GM12864 (cell line): ENCODE measurements at regions not wholly inside any gene's neighbourhood (a gene's known extent, or its start where the extent isn't known, plus 50 kb on each side); places are given as distances from the start of the nearest gene placed in this dataset.

Source experiments
- DNase-seq: peaks from one replicate; pipeline ENCODE4 v3.0.0-alpha.2; 2011; ENCODE audit warnings: low read depth
- H3K4me3 ChIP-seq: 2 replicates; pipeline ENCODE4 v1.5.1; 2011; ENCODE audit warnings: mild to moderate bottlenecking, low read depth, low read length, control low read depth
- TF ChIP-seq, protein P1 (sequence below): IDR thresholded peaks from 2 replicates; pipeline ENCODE4 v1.5.1; 2011; ENCODE audit warnings: low read depth, mild to moderate bottlenecking, moderate library complexity, low read length, control low read depth, inconsistent platforms; ENCODE audit errors: missing control alignments

DNA sequence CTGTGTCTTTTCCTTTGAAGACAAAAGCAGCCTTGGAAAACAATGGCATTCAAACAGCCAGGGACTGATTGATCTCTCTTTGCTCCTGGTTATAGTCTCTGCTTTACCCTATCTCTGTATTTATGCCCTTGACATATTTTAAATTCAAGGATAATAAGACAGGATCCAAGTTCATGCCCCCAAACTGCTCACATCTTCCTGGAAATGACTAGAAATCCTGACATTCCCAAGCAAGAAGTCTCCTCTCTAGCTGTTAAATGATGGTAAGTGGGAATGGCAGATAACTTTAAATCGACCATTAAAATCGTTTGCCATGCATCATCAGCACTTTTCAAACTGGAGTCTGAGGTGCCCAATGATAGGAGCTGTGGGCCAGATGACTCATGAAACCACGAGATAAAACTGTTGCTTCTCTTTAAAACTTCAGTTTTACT lies 435.6 kb downstream of the FOXO1 start:
- TF ChIP-seq, protein P1, sequence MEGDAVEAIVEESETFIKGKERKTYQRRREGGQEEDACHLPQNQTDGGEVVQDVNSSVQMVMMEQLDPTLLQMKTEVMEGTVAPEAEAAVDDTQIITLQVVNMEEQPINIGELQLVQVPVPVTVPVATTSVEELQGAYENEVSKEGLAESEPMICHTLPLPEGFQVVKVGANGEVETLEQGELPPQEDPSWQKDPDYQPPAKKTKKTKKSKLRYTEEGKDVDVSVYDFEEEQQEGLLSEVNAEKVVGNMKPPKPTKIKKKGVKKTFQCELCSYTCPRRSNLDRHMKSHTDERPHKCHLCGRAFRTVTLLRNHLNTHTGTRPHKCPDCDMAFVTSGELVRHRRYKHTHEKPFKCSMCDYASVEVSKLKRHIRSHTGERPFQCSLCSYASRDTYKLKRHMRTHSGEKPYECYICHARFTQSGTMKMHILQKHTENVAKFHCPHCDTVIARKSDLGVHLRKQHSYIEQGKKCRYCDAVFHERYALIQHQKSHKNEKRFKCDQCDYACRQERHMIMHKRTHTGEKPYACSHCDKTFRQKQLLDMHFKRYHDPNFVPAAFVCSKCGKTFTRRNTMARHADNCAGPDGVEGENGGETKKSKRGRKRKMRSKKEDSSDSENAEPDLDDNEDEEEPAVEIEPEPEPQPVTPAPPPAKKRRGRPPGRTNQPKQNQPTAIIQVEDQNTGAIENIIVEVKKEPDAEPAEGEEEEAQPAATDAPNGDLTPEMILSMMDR: no peak
- no peak overlapping the region for H3K4me3 ChIP-seq
- no peak for DNase-seq

DNA sequence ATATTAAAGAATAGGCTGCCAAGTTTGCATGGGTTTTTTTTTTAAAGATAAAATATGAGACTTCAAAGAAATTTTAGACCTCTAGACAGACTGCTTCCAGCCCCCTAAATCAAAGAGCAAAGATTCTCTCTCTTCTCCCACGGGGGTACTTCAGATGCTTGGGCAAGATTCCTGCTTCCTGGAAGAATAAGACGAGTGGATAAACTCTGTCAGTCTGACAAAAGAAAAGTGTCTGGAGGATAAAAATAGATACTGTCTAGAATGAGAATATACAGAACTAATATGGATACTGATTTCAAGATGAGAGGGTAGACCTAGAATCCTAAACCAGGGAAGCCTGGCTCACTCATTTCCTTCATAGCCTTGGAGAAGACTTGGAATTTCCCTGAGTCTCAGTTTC lies 435.1 kb downstream of the FOXO1 start:
- H3K4me3 ChIP-seq: no peak overlapping the region
- TF ChIP-seq, protein P1: no peak
- no peak for DNase-seq

DNA sequence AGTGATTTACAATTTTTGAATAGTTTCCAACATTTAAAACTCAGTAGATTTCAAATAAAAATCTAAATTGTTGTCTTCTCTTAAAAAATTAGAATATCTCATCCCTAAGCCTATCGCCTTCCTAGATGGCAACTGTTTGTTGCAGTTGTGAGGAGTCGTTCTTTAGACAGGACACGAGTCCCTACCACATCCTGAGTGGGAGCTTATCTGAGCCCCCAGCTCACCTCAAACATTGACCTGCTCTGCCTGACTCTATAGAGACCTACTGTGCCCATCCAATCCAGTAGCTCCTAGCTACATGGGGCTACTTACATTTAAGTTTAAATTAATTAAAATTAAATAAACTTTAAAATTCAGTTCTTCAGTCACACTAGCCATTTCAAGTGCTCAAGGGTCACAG lies 434.7 kb downstream of the FOXO1 start:
- no peak for DNase-seq
- TF ChIP-seq, protein P1: no peak
- no peak overlapping the region for H3K4me3 ChIP-seq

DNA sequence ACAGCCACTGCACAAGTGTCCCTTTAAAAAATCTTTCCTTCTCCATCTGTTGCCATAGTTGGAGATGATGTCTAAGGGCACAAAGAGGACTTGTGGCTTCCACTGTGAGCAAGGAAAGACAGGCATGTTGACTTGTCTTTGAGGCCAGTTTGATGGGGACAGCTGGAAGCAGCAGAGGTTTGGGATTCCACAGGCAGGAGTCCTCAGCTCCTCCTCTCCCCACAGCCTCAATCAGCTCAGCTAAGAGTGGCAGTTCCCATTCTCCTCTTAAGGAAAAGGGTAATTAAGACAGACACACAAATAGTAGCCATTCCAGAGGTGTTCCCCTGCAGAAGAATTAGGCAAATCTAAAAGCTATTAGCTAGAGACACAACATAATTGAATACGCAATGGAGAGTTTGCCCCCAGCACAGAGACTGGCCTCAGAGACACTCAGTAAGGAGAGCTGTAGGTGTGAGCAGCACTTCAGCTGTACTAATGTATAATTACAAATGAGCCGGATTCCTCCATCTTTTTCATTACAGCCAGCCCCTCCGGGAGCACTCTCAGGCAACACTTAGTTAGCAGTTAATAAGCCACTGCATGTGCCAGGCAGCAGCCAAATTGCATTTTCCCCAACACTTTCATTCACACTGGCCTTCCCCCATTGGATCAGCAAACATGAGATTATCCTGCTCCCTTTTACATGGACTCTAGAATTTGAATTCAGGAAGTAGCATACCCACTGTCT lies 434.0 kb downstream of the FOXO1 start:
- DNase-seq: no peak
- TF ChIP-seq, protein P1: no peak
- no peak overlapping the region for H3K4me3 ChIP-seq

DNA sequence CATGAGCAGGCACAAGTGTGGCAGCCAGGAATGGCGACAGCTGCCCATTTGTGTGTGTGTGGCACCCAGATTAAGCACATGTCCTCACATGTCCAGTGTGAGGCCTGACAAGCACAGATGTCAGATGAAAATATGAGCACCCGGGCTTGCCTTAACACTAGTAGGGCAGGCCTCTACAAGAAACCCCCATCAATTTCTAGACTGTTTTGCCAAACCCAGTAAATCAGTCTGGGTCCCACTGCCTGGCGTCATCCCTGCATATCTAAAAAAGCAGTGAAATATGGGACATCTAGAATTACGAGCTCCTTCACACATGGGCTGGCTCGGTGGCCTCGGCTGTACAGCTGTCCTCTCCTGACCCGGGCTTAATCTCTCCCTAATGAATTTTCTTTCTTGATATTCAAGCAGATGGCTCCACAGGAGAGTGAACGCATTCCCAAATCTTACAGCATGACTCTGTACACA lies 432.7 kb downstream of the FOXO1 start:
- no peak overlapping the region for H3K4me3 ChIP-seq
- TF ChIP-seq, protein P1: no peak
- DNase-seq: no peak

DNA sequence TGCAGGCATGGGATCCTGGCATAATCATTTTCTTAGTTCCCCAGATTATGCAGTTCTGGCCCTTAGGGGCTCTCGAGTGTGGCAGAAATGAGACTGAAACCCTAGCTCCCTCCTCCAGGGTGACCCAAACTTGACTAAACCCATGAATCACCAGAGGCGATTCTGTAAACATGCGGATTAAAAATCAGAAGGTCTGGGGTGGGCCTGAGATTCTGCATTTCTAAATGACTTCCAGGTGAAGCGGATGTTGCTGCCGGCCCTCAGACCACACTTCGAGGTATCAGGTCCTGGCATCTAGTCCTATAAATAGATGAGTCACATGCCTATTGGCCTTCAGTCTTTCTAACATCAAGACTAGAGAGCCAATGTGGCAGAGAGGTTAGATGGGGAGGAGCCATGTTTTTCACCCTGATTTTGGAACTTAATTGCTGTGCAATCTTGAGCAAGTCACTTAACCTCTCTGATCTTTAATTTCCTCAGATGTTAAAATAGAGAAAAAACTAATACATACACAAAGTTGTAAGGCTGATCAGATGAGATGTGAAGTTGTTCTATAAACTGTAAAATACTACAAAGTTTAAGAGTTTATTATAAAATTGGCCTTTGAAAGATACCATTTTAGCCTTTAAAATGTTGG lies 431.2 kb downstream of the FOXO1 start:
- TF ChIP-seq, protein P1: no peak
- no peak overlapping the region for H3K4me3 ChIP-seq
- DNase-seq: no peak
